CD14-positive monocyte (primary cell): ENCODE measurements at regions not wholly inside any gene's neighbourhood (a gene's known extent, or its start where the extent isn't known, plus 50 kb on each side); places are given as distances from the start of the nearest gene placed in this dataset.

Experiments used
- DNase-seq, 3 donors: peaks; one replicate each; pipeline ENCODE4 v3.0.0-alpha.2; 2011 to 2022
- H2AFZ ChIP-seq: 2 replicates; pipeline ENCODE4 v1.6.0; 2012; ENCODE audit warnings: mild to moderate bottlenecking, low read depth, low read length, inconsistent platforms; ENCODE audit not compliant: insufficient read depth, poor library complexity, severe bottlenecking
- H3K27ac ChIP-seq, 2 donors: 1 replicate in 1 of 2; 2 replicates in 1 of 2; pipeline ENCODE4 v1.5.1; 2012 to 2013; ENCODE audit warnings: low read length in 2 of 2, control low read depth in 1 of 2, inconsistent platforms in 1 of 2, low read depth in 1 of 2, mild to moderate bottlenecking in 1 of 2
- H3K27me3 ChIP-seq, 2 donors: one replicate each; pipeline versions ENCODE4 v1.6.0 to v1.6.1; 2011 to 2013; ENCODE audit warnings: low read length in 2 of 2; ENCODE audit not compliant: control insufficient read depth in 2 of 2, insufficient read depth in 2 of 2
- H3K36me3 ChIP-seq, 2 donors: replicated peaks in 1 of 2; 1 replicate in 1 of 2; 2 replicates in 1 of 2; pipeline versions ENCODE4 v1.5.1 to v1.6.1; 2012 to 2013; ENCODE audit warnings: low read length in 2 of 2, control low read depth in 1 of 2, inconsistent platforms in 1 of 2, mild to moderate bottlenecking in 1 of 2; ENCODE audit not compliant: insufficient read depth in 2 of 2, control insufficient read depth in 1 of 2
- H3K4me1 ChIP-seq, 2 donors: 1 replicate in 1 of 2; 2 replicates in 1 of 2; pipeline versions ENCODE4 v1.5.1 to v1.6.1; 2012 to 2013; ENCODE audit warnings: low read length in 2 of 2, control low read depth in 1 of 2, inconsistent platforms in 1 of 2, mild to moderate bottlenecking in 1 of 2, moderate library complexity in 1 of 2; ENCODE audit not compliant: insufficient read depth in 2 of 2, control insufficient read depth in 1 of 2
- H3K4me2 ChIP-seq: replicated peaks from 2 replicates; pipeline ENCODE3; 2012; ENCODE audit warnings: low read length, moderate library complexity, mild to moderate bottlenecking; ENCODE audit not compliant: poor library complexity, severe bottlenecking; ENCODE audit errors: extremely low read depth
- H3K4me3 ChIP-seq, 3 experiments: fragments of 200-600 bp in 1 of 3; sonication (generic) in 1 of 3; replicated peaks in 1 of 3; 1 replicate in 2 of 3; 2 replicates in 1 of 3; pipeline ENCODE4 v1.5.1; 2011 to 2013; ENCODE audit warnings: low read length in 3 of 3, mild to moderate bottlenecking in 3 of 3, control low read depth in 2 of 3, low read depth in 2 of 3, inconsistent platforms in 1 of 3, moderate library complexity in 1 of 3
- H3K79me2 ChIP-seq: 2 replicates; pipeline ENCODE4 v1.6.0; 2012; ENCODE audit warnings: mild to moderate bottlenecking, control low read depth, inconsistent platforms, low read length, moderate library complexity; ENCODE audit not compliant: insufficient read depth
- H3K9ac ChIP-seq: 2 replicates; pipeline ENCODE4 v1.6.0; 2017; ENCODE audit warnings: low read length, mild to moderate bottlenecking; ENCODE audit not compliant: insufficient read depth, poor library complexity, severe bottlenecking
- H3K9me3 ChIP-seq, 2 donors: replicated peaks in 1 of 2; 1 replicate in 1 of 2; 2 replicates in 1 of 2; pipeline versions ENCODE4 v1.5.1 to v1.6.1; 2012 to 2013; ENCODE audit warnings: low read length in 2 of 2, control low read depth in 1 of 2; ENCODE audit not compliant: control insufficient read depth in 1 of 2, insufficient read depth in 1 of 2
- H4K20me1 ChIP-seq: 2 replicates; pipeline ENCODE4 v1.6.0; 2012; ENCODE audit warnings: mild to moderate bottlenecking, low read length, control low read depth, moderate library complexity; ENCODE audit not compliant: insufficient read depth
- H3K27ac Mint-ChIP-seq, 7 donors: one replicate each; pipeline ENCODE4 v1.8.0; 2020; ENCODE audit warnings: mild to moderate bottlenecking in 7 of 7, mixed read lengths in 7 of 7, moderate library complexity in 6 of 7, inconsistent platforms in 2 of 7
- H3K27me3 Mint-ChIP-seq, 3 donors: one replicate each; pipeline ENCODE4 v1.8.0; 2021 to 2022; ENCODE audit warnings: low read depth in 3 of 3, mild to moderate bottlenecking in 3 of 3, mixed read lengths in 3 of 3, moderate library complexity in 3 of 3, inconsistent platforms in 1 of 3
- H3K36me3 Mint-ChIP-seq, 2 donors: one replicate each; pipeline ENCODE4 v1.8.0; 2020; ENCODE audit warnings: mixed read lengths in 2 of 2, inconsistent platforms in 1 of 2, mild to moderate bottlenecking in 1 of 2
- H3K4me1 Mint-ChIP-seq: one replicate; pipeline ENCODE4 v1.8.0; 2020; ENCODE audit warnings: mild to moderate bottlenecking, mixed read lengths
- H3K4me3 Mint-ChIP-seq, 2 donors: one replicate each; pipeline ENCODE4 v1.8.0; 2020; ENCODE audit warnings: mild to moderate bottlenecking in 2 of 2, mixed read lengths in 2 of 2, moderate library complexity in 1 of 2
- H3K9me3 Mint-ChIP-seq, 7 donors: one replicate each; pipeline ENCODE4 v1.8.0; 2020 to 2022; ENCODE audit warnings: mixed read lengths in 7 of 7, mild to moderate bottlenecking in 6 of 7, moderate library complexity in 6 of 7, inconsistent platforms in 2 of 7
- CTCF ChIP-seq: fragments of 200-600 bp; IDR thresholded peaks from one replicate; pipeline ENCODE4 v1.8.0; 2022; ENCODE audit warnings: antibody characterized with exemption, mild to moderate bottlenecking
- WGBS: methylation state at CpG from one replicate; pipeline ENCODE4 v1.1.5; 2013; ENCODE audit warnings: missing lambda C conversion rate; ENCODE audit not compliant: insufficient coverage; 5-methylcytosine and 5-hydroxymethylcytosine counted together
- intact Hi-C, 2 donors: fragments of 100-400 bp; cut with micrococcal nuclease; formaldehyde crosslinking; loops; one replicate each; pipeline versions ENCODE4 v1.15.0 to v1.15.1; 2023

GRCh38 chr6:86723151-86723550, 214.2 kb upstream of the HTR1E start:
- Histone ChIP-seq H3K4me3 (no peak overlapping the region), H3K36me3 (no peaks in the 10 kb centered on the region), H2AFZ (no peak overlapping the region), H3K4me1 (no peaks in the 10 kb centered on the region), H3K79me2 (no peaks in the 10 kb centered on the region), H3K27me3 (no peaks in the 10 kb centered on the region), H3K4me2 (no peak overlapping the region), H3K27ac (no peak overlapping the region), H3K9me3 (peaks cover 11 to 26% of the 10 kb centered on the region in 2 donors), H3K9ac (no peak overlapping the region), H4K20me1 (no peaks in the 10 kb centered on the region)
- DNase-seq: no peak
- Mint-ChIP-seq H3K9me3 (peaks cover 2 to 18% (median 8%) of the 10 kb centered on the region in 7 donors), H3K4me1 (no peaks in the 10 kb centered on the region), H3K36me3 (no peaks in the 10 kb centered on the region), H3K27ac (no peak overlapping the region), H3K27me3 (no peaks in the 10 kb centered on the region), H3K4me3 (no peak overlapping the region)
- no peak for TF ChIP-seq CTCF
- intact Hi-C loops: no loop called here
- 100% methylated on average over 1 of the region's 3 CpGs for WGBS

GRCh38 chr6:86722131-86722530, 215.2 kb upstream of the HTR1E start:
- H3K9me3 Mint-ChIP-seq: peaks cover 2 to 21% (median 8%) of the 10 kb centered on the region in 7 donors
- Histone ChIP-seq H3K4me2 (no peak overlapping the region), H3K36me3 (no peaks in the 10 kb centered on the region), H3K9me3 (peaks cover 11 to 26% of the 10 kb centered on the region in 2 donors), H2AFZ (no peak overlapping the region), H3K27ac (no peak overlapping the region), H3K4me1 (no peaks in the 10 kb centered on the region), H3K4me3 (no peak overlapping the region), H3K27me3 (no peaks in the 10 kb centered on the region), H3K9ac (no peak overlapping the region), H4K20me1 (no peaks in the 10 kb centered on the region), H3K79me2 (no peaks in the 10 kb centered on the region)
- intact Hi-C loops: no loop called here
- no peak overlapping the region for H3K4me3 Mint-ChIP-seq
- H3K36me3 Mint-ChIP-seq: no peaks in the 10 kb centered on the region
- TF ChIP-seq CTCF: no peak
- no peaks in the 10 kb centered on the region for H3K4me1 Mint-ChIP-seq
- no peak overlapping the region for H3K27ac Mint-ChIP-seq
- H3K27me3 Mint-ChIP-seq: no peaks in the 10 kb centered on the region
- DNase-seq: no peak
